Transverse colon (tissue), 4 donors: ENCODE measurements at regions not wholly inside any gene's neighbourhood (a gene's known extent, or its start where the extent isn't known, plus 50 kb on each side); places are given as distances from the start of the nearest gene placed in this dataset.

Experiments used
- DNase-seq: peaks from one replicate; pipeline ENCODE4 v3.0.0-alpha.2; 2019
- H3K27ac ChIP-seq, 4 donors: fragments of 200-600 bp; sonication (generic); 2 replicates each; pipeline ENCODE4 v1.5.1; 2016 to 2018; ENCODE audit warnings: inconsistent platforms in 4 of 4
- H3K27me3 ChIP-seq: fragments of 200-600 bp; sonication (generic); 2 replicates; pipeline ENCODE4 v1.5.1; 2017; ENCODE audit warnings: inconsistent platforms
- H3K36me3 ChIP-seq, 4 donors: fragments of 200-600 bp; sonication (generic); 2 replicates each; pipeline ENCODE4 v1.5.1; 2017 to 2019; ENCODE audit warnings: inconsistent platforms in 4 of 4
- H3K4me1 ChIP-seq, 4 donors: fragments of 200-600 bp; sonication (generic); 2 replicates each; pipeline ENCODE4 v1.5.1; 2017 to 2020; ENCODE audit warnings: inconsistent platforms in 4 of 4
- H3K4me3 ChIP-seq, 4 donors: fragments of 200-600 bp; sonication (generic); 1 replicate in 1 of 4; 2 replicates in 3 of 4; pipeline versions ENCODE4 v1.5.1 to v1.6.1; 2017 to 2019; ENCODE audit warnings: inconsistent platforms in 4 of 4
- H3K9me3 ChIP-seq, 2 donors: fragments of 200-600 bp; sonication (generic); 2 replicates each; pipeline ENCODE4 v1.5.1; 2017 to 2019; ENCODE audit warnings: inconsistent platforms in 2 of 2
- EP300 ChIP-seq: sonication (generic); formaldehyde crosslinking; IDR thresholded peaks from one replicate; pipeline ENCODE4 v1.6.1; 2017; ENCODE audit warnings: antibody characterized with exemption, low read depth
- POLR2A ChIP-seq: fragments of 450-650 bp; IDR thresholded peaks from one replicate; pipeline ENCODE4 v1.6.1; 2016; ENCODE audit warnings: antibody characterized with exemption, mild to moderate bottlenecking, moderate library complexity
- POLR2AphosphoS5 ChIP-seq, 3 donors: sonication (generic); formaldehyde crosslinking; IDR thresholded peaks; one replicate each; pipeline ENCODE4 v1.6.1; 2016; ENCODE audit warnings: antibody characterized with exemption in 3 of 3
- WGBS, 2 donors: methylation state at CpG; one replicate each; pipeline ENCODE4 v1.1.5; 2018; ENCODE audit warnings: low coverage in 1 of 2; 5-methylcytosine and 5-hydroxymethylcytosine counted together
- in situ Hi-C, 4 donors: fragments of 200-750 bp; cut with MboI; loops; one replicate each; pipeline versions ENCODE4 v1.15.0 to v1.15.1; 2017; ENCODE audit warnings: low sequenced_read_pairs in 3 of 4, low pct_ligation_motif_present in 1 of 4, low pct_unique_long_range_greater_than_20kb in 1 of 4
- intact Hi-C: fragments of 100-400 bp; cut with DNase I; formaldehyde crosslinking; loops from one replicate; pipeline ENCODE4 v1.15.1; 2023; ENCODE audit warnings: low total_unique reads
- TF ChIP-seq, protein P1 (sequence below), 5 experiments: fragments of 200-600 bp in 3 of 5; fragments of 450-650 bp in 2 of 5; sonication (generic) in 3 of 5; IDR thresholded peaks; 1 replicate in 2 of 5; 2 replicates in 3 of 5; pipeline ENCODE4 v1.5.1; 2016 to 2017; ENCODE audit warnings: antibody characterized with exemption in 5 of 5, inconsistent platforms in 3 of 5, mild to moderate bottlenecking in 2 of 5, moderate library complexity in 1 of 5

DNA sequence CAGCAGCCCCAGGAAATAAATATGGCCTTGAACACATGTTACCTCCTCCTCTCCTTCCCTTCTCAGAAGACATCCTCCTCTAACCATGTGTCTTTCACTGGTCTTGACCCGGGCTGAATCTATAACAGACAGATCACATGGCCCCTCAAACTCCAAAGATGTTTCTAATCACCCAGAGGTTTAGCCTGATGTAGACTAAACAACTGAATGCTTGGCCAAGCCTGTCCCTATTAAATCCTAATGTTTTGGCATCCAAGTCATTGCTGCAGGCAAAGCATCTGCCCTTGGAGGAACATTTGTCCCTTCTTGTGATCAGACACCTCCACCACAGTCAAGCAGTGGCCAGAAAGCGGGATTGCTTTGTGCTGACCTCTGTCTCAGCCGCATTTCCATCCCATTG lies 65.5 kb downstream of the ANKRD60 start:
- no peaks in the 10 kb centered on the region for H3K9me3 ChIP-seq
- H3K27ac ChIP-seq: no peak overlapping the region
- TF ChIP-seq, protein P1, sequence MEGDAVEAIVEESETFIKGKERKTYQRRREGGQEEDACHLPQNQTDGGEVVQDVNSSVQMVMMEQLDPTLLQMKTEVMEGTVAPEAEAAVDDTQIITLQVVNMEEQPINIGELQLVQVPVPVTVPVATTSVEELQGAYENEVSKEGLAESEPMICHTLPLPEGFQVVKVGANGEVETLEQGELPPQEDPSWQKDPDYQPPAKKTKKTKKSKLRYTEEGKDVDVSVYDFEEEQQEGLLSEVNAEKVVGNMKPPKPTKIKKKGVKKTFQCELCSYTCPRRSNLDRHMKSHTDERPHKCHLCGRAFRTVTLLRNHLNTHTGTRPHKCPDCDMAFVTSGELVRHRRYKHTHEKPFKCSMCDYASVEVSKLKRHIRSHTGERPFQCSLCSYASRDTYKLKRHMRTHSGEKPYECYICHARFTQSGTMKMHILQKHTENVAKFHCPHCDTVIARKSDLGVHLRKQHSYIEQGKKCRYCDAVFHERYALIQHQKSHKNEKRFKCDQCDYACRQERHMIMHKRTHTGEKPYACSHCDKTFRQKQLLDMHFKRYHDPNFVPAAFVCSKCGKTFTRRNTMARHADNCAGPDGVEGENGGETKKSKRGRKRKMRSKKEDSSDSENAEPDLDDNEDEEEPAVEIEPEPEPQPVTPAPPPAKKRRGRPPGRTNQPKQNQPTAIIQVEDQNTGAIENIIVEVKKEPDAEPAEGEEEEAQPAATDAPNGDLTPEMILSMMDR (IDR thresholded peaks at IDR 0.05): no peak
- no peak for TF ChIP-seq POLR2AphosphoS5 (IDR thresholded peaks at IDR 0.05)
- TF ChIP-seq EP300: no peak
- TF ChIP-seq POLR2A: no peak
- no peaks in the 10 kb centered on the region for H3K36me3 ChIP-seq
- no peak for DNase-seq
- in situ Hi-C loops (loop anchor here in 1 of 4 donors (25.0 kb wide), 1 partner anchor 101 kb away; no protein-coding TSS in a partner anchor), intact Hi-C loops (no loop called here)
- no peak overlapping the region for H3K4me3 ChIP-seq
- H3K4me1 ChIP-seq: no peaks in the 10 kb centered on the region
- H3K27me3 ChIP-seq: no peaks in the 10 kb centered on the region
- WGBS, 2 donors: 33 to 82% methylated on average over 1 to 3 of the region's 3 CpGs

DNA sequence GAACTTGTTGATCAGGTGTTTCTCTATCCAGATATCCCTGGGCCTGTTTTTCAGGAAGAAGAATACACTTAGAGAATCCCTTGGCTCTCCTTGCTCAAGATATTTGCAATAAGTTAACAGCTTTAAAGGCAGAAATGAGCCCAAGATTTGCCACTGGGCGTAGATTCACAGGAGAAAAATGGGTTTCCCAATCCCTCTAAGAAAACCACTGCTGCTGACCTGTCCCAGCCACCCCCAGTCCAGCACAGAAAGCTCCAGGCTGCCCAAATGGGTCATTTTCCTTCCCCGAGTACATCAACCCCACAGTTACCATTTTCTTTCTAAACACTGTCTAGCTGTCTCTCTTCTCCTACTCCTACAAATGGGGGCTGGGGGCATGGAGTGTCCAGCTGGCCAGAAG lies 67.3 kb downstream of the ANKRD60 start:
- H3K27me3 ChIP-seq: no peaks in the 10 kb centered on the region
- intact Hi-C loops (no loop called here), in situ Hi-C loops (loop anchor here in 1 of 4 donors (25.0 kb wide), 1 partner anchor 99 kb away; no protein-coding TSS in a partner anchor)
- no peaks in the 10 kb centered on the region for H3K36me3 ChIP-seq
- no peaks in the 10 kb centered on the region for H3K4me1 ChIP-seq
- no peak for TF ChIP-seq EP300
- TF ChIP-seq, protein P1 (IDR thresholded peaks at IDR 0.05): no peak
- TF ChIP-seq POLR2AphosphoS5 (IDR thresholded peaks at IDR 0.05): no peak
- TF ChIP-seq POLR2A: no peak
- WGBS, 2 donors: 87% methylated on average over 2 of the region's 2 CpGs; no CpG with 5 or more reads in 1 of the 2 donors
- no peak overlapping the region for H3K4me3 ChIP-seq
- DNase-seq: no peak
- H3K9me3 ChIP-seq: no peaks in the 10 kb centered on the region
- H3K27ac ChIP-seq: no peak overlapping the region

DNA sequence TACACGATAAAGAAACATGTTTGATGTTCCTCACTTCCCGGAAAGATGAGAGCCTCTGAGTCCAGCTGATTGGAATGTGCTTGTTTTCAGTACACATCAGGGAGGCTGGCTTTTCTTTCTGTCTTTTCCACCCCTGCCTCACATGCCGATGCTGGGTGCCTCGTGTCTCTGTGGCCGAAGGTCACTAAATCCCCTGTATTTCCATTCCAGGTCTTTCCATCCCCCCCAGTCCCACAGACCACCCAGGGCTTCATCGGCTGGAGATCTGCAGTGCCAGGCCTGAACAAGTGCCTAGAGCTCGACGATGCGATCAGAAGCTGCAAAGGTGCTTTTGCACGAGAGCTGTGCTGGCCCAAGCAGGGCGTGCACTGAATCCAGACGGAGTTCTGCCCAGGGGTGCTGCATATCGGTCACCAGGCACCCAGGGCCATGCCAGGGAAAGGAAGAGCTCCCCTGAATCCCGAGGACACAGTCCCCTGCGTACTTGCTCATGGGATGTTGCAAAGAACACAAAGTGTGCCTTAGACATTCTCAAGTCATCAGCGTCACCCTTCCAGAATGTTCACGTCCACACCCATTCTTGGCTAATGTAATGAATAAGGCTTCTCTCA lies 67.9 kb downstream of the ANKRD60 start:
- no peak overlapping the region for H3K4me3 ChIP-seq
- no peak overlapping the region for H3K27ac ChIP-seq
- H3K9me3 ChIP-seq: no peaks in the 10 kb centered on the region
- TF ChIP-seq POLR2AphosphoS5 (IDR thresholded peaks at IDR 0.05): no peak
- TF ChIP-seq, protein P1 (IDR thresholded peaks at IDR 0.05): no peak
- TF ChIP-seq EP300: no peak
- TF ChIP-seq POLR2A: no peak
- no peaks in the 10 kb centered on the region for H3K27me3 ChIP-seq
- intact Hi-C loops (no loop called here), in situ Hi-C loops (loop anchor here in 1 of 4 donors (25.0 kb wide), 1 partner anchor 98 kb away; no protein-coding TSS in a partner anchor)
- no peak for DNase-seq
- 80 to 88% methylated on average over 9 to 17 of the region's 17 CpGs for WGBS, 2 donors
- H3K4me1 ChIP-seq: no peaks in the 10 kb centered on the region
- H3K36me3 ChIP-seq: no peaks in the 10 kb centered on the region

DNA sequence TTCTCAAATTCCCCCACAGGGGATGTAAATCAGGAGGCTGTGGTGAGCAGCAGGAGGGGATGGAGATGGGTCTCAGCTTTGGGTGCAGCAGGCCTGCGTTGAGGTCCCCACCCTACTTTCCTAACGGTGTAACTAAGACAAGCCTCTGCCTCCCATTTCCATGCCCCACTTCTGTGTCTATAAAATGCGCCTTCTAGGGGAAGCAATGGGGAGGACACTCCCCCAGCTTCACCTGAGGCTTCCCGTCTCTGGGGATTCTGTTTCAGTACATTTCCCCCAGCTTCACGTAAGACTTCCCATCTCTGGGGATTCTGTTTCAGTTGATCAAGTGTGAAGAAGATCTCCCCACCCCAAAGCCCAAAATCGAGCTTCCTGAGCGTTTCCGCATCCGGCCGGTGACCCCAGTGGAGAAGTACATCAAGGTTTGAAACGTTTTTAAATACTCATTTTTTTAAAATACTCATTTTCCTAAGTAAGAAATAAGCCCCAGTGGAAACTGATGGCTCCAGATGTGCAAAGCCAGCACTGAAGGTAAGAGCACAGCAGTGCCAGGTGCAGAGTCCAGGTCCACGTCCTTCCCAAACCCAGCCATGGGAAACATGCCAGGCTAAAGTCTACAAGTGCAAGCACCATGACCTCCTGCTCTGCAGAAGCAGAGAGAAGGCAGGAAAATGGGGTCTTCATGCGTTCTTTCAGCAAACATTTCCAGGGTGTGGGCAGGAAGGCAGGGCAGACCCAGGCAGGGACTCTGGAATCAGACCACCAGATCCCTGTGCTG lies 73.1 kb downstream of the ANKRD60 start:
- peaks cover 11% of the 10 kb centered on the region for H3K27me3 ChIP-seq
- H3K36me3 ChIP-seq: no peaks in the 10 kb centered on the region
- intact Hi-C loops: no loop called here
- H3K4me1 ChIP-seq: no peaks in the 10 kb centered on the region
- in situ Hi-C loops: loop anchor here in 1 of 4 donors (25.0 kb wide), 1 partner anchor 93 kb away; no protein-coding TSS in a partner anchor
- no peak for DNase-seq
- H3K27ac ChIP-seq: no peak overlapping the region
- TF ChIP-seq POLR2A: no peak
- TF ChIP-seq EP300: no peak
- TF ChIP-seq POLR2AphosphoS5 (IDR thresholded peaks at IDR 0.05): no peak
- TF ChIP-seq, protein P1 (IDR thresholded peaks at IDR 0.05): no peak
- WGBS, 2 donors: 71 to 80% methylated on average over 5 to 13 of the region's 13 CpGs
- H3K9me3 ChIP-seq: no peaks in the 10 kb centered on the region
- H3K4me3 ChIP-seq: no peak overlapping the region
